ENCODE measurements at regions not wholly inside any gene's neighbourhood (a gene's known extent, or its start where the extent isn't known, plus 50 kb on each side); places are given as distances from the start of the nearest gene placed in this dataset.
"Not testable (repeated sequence)": the region's sequence is repeated elsewhere in the genome, so short reads cannot be mapped to it uniquely, and the experiment has no call there.

DNA sequence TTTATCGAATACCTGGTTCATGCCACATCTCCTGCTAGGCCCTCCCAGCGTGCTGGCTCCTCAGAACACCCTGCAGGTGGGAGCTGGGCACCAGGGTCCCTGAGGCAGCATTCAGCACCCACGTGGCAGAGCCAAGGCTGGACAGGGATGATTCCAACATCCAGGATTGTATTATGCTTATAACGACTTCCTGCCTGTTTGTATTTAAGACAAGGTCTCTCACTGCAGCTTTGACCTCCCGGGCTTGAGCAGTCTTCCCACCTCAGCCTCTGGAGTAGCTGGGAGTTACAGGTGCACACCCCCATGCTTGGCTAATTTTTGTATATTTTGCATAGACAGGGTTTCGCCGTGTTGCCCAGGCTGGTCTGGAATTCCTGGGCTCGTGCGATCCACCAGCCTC is 64.7 kb upstream of the WNT7B start:
- Histone ChIP-seq H3K27me3 (ENCODE audit: control insufficient read depth, insufficient read depth) (no peaks in the 10 kb centered on the region), H3K4me3 (ENCODE audit: low read length) (no peak overlapping the region), H3K4me1 (ENCODE audit: control insufficient read depth, insufficient read depth, low read length) (peaks cover 11% of the 10 kb centered on the region), H3K27ac (ENCODE audit: low read length) (peak overlapping the region; percentile 32), H3K9me3 (ENCODE audit: control insufficient read depth, low read length) (no peaks in the 10 kb centered on the region)
- intact Hi-C loops (cut with DNase I), result loop anchor here in 1 of 4 donors (5.0 kb wide), 1 partner anchor 36 kb away; no protein-coding TSS in a partner anchor
- DNase-seq (peak in 2 of 3 donors; percentile 24 to 43), ATAC-seq (no peak)
- 82% methylated on average over 9 of the region's 9 CpGs for WGBS

- peak in 2 of 3 donors; percentile 20 to 26 for DNase-seq
- peaks cover 14% of the 10 kb centered on the region for H3K4me1 ChIP-seq (ENCODE audit: control insufficient read depth, insufficient read depth, low read length)
- H3K4me3 ChIP-seq (ENCODE audit: low read length), result no peak overlapping the region
- no peak for ATAC-seq
- WGBS, result 63% methylated on average over 11 of the region's 11 CpGs
- intact Hi-C loops (cut with DNase I), result loop anchor here in 1 of 4 donors (5.0 kb wide), 1 partner anchor 35 kb away; no protein-coding TSS in a partner anchor
- H3K27me3 ChIP-seq (ENCODE audit: control insufficient read depth, insufficient read depth), result no peaks in the 10 kb centered on the region
- H3K9me3 ChIP-seq (ENCODE audit: control insufficient read depth, low read length), result no peaks in the 10 kb centered on the region
- peak overlapping the region; percentile 78 for H3K27ac ChIP-seq (ENCODE audit: low read length)
Measured at GRCh38 chr22:46042786-46043185, 65.8 kb upstream of the WNT7B start.

GRCh38 chr22:46043339-46043738 is 66.4 kb upstream of the WNT7B start:
- DNase-seq (peak in 2 of 3 donors; percentile 31 to 35), ATAC-seq (no peak)
- peak overlapping the region; percentile 61 for H3K4me3 ChIP-seq (ENCODE audit: low read length)
- H3K27me3 ChIP-seq (ENCODE audit: control insufficient read depth, insufficient read depth), result no peaks in the 10 kb centered on the region
- intact Hi-C loops (cut with DNase I), result loop anchor here in 1 of 4 donors (5.0 kb wide), 1 partner anchor 34 kb away; no protein-coding TSS in a partner anchor
- peaks cover 16% of the 10 kb centered on the region for H3K4me1 ChIP-seq (ENCODE audit: control insufficient read depth, insufficient read depth, low read length)
- peak overlapping the region; percentile 94 for H3K27ac ChIP-seq (ENCODE audit: low read length)
- H3K9me3 ChIP-seq (ENCODE audit: control insufficient read depth, low read length), result no peaks in the 10 kb centered on the region
- WGBS, result 60% methylated on average over 7 of the region's 7 CpGs

DNA sequence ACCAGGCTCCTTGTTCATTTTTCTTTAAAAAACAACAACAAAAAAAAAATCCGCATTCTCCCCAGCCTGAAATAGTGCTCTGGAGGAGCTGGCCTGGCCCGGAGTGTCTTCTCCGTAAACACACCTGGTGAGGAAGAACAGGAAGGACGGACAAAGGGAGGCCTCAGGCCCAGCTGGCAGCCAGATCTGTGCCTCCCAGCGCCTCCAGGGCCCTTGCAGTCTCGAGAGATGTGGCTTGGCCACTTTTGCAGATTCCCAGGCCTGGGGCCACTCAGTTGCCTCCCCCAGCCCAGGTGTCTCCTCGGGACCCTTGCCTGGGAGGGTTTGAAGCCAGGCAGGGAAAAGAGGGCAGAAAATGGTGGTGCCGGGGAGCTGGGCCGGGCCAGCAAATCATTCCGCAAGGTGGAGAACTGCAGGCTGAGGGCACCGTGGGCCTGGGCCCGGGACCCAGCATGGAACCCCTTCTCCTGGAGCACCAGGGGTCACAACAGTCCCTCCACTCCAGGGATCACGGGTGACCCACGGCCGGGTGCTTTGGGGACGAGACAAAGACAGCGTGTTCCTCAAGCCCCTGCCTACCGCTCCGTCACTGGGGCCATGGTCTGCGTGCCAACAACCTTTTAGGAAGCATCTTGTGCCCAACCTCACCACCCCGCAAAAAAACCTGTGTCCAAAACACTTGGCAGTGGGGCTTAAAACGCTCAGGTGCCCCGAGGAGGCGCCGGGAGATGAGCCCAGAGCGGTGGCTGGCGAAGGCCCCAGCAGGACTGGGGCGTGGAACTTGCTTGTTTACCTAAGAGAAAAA is 67.1 kb upstream of the WNT7B start:
- WGBS, result 13% methylated on average over 28 of the region's 28 CpGs
- H3K27me3 ChIP-seq (ENCODE audit: control insufficient read depth, insufficient read depth), result no peaks in the 10 kb centered on the region
- peak overlapping the region; percentile 94 for H3K27ac ChIP-seq (ENCODE audit: low read length)
- H3K4me1 ChIP-seq (ENCODE audit: control insufficient read depth, insufficient read depth, low read length), result peaks cover 16% of the 10 kb centered on the region
- intact Hi-C loops (cut with DNase I), result loop anchor here in 1 of 4 donors (5.0 kb wide), 1 partner anchor 33 kb away; no protein-coding TSS in a partner anchor
- ATAC-seq (peak; percentile 10 to 16), DNase-seq (peak in 2 of 3 donors; percentile 73 to 74)
- H3K4me3 ChIP-seq (ENCODE audit: low read length), result peak overlapping the region; percentile 61
- no peaks in the 10 kb centered on the region for H3K9me3 ChIP-seq (ENCODE audit: control insufficient read depth, low read length)

- H3K27me3 ChIP-seq (ENCODE audit: control insufficient read depth, insufficient read depth), result no peaks in the 10 kb centered on the region
- ATAC-seq (peak; percentile 30 to 31), DNase-seq (peak; percentile 54 to 84 (median 82))
- 2% methylated on average over 87 of the region's 87 CpGs for whole genome bisulfite sequencing
- H3K4me3 ChIP-seq (ENCODE audit: low read length), result peak overlapping the region; percentile 61
- no peaks in the 10 kb centered on the region for H3K9me3 ChIP-seq (ENCODE audit: control insufficient read depth, low read length)
- H3K27ac ChIP-seq (ENCODE audit: low read length), result peak overlapping the region; percentile 94
- intact Hi-C loops (cut with DNase I), result loop anchor here in 1 of 4 donors (5.0 kb wide), 1 partner anchor 32 kb away; no protein-coding TSS in a partner anchor
- peaks cover 16% of the 10 kb centered on the region for H3K4me1 ChIP-seq (ENCODE audit: control insufficient read depth, insufficient read depth, low read length)
Measured at GRCh38 chr22:46044621-46045458, 67.9 kb upstream of the WNT7B start.

- intact Hi-C loops (cut with DNase I), result no loop called here
- Histone ChIP-seq H3K27me3 (ENCODE audit: control insufficient read depth, insufficient read depth) (no peaks in the 10 kb centered on the region), H3K4me3 (ENCODE audit: low read length) (peak overlapping the region; percentile 61), H3K9me3 (ENCODE audit: control insufficient read depth, low read length) (no peaks in the 10 kb centered on the region), H3K4me1 (ENCODE audit: control insufficient read depth, insufficient read depth, low read length) (peaks cover 16% of the 10 kb centered on the region), H3K27ac (ENCODE audit: low read length) (peak overlapping the region; percentile 94)
- ATAC-seq (peak; percentile 66 to 69), DNase-seq (peak; percentile 64 to 80 (median 68))
- 25% methylated on average over 12 of the region's 12 CpGs for WGBS
Measured at GRCh38 chr22:46045459-46046298, 68.7 kb upstream of the WNT7B start.

DNA sequence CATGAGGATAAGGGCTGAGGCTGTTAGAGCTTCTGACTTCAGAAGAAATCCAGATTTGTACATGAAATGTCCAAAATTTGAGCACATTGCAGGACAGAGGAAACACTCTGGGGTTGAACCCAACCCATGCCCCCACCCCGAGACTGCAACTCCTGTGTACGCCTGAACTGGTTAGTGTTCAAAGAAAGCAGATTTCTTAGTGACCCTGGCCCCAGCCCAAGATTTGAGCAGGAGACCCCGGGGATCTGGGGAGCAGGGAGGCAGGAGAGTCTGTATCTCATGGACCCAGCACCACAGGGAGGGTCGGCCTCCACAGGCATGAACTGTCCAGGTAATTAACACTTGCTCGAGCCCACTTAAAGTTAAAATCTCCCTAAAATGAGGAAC is 69.3 kb upstream of the WNT7B start:
- intact Hi-C loops (cut with DNase I), result no loop called here
- peak in 1 of 3 donors; percentile 62 for DNase-seq
- Histone ChIP-seq H3K4me3 (ENCODE audit: low read length) (peak overlapping the region; percentile 61), H3K4me1 (ENCODE audit: control insufficient read depth, insufficient read depth, low read length) (peaks cover 20% of the 10 kb centered on the region), H3K27me3 (ENCODE audit: control insufficient read depth, insufficient read depth) (no peaks in the 10 kb centered on the region), H3K27ac (ENCODE audit: low read length) (peak overlapping the region; percentile 94), H3K9me3 (ENCODE audit: control insufficient read depth, low read length) (no peaks in the 10 kb centered on the region)
- 54% methylated on average over 5 of the region's 5 CpGs for WGBS
- no peak for ATAC-seq

- no peak overlapping the region for H3K4me3 ChIP-seq (ENCODE audit: low read length)
- WGBS, result 83% methylated on average over 13 of the region's 13 CpGs
- no peaks in the 10 kb centered on the region for H3K27me3 ChIP-seq (ENCODE audit: control insufficient read depth, insufficient read depth)
- H3K9me3 ChIP-seq (ENCODE audit: control insufficient read depth, low read length), result no peaks in the 10 kb centered on the region
- DNase-seq (peak in 2 of 3 donors; percentile 37 to 51), ATAC-seq (no peak)
- peaks cover 23% of the 10 kb centered on the region for H3K4me1 ChIP-seq (ENCODE audit: control insufficient read depth, insufficient read depth, low read length)
- peak overlapping the region; percentile 53 for H3K27ac ChIP-seq (ENCODE audit: low read length)
- intact Hi-C loops (cut with DNase I), result no loop called here
Measured at GRCh38 chr22:46047226-46047625, 70.3 kb upstream of the WNT7B start.

- no peak for ATAC-seq
- Histone ChIP-seq H3K4me3 (ENCODE audit: low read length) (no peak overlapping the region), H3K4me1 (ENCODE audit: control insufficient read depth, insufficient read depth, low read length) (peaks cover 26% of the 10 kb centered on the region), H3K9me3 (ENCODE audit: control insufficient read depth, low read length) (no peaks in the 10 kb centered on the region), H3K27ac (ENCODE audit: low read length) (peak overlapping the region; percentile 53), H3K27me3 (ENCODE audit: control insufficient read depth, insufficient read depth) (no peaks in the 10 kb centered on the region)
- intact Hi-C loops (cut with DNase I), result no loop called here
- DNase-seq, result peak in 2 of 3 donors; percentile 69 to 79
- WGBS, result 56% methylated on average over 14 of the region's 14 CpGs
Measured at GRCh38 chr22:46047841-46048595, 71.1 kb upstream of the WNT7B start.

DNA sequence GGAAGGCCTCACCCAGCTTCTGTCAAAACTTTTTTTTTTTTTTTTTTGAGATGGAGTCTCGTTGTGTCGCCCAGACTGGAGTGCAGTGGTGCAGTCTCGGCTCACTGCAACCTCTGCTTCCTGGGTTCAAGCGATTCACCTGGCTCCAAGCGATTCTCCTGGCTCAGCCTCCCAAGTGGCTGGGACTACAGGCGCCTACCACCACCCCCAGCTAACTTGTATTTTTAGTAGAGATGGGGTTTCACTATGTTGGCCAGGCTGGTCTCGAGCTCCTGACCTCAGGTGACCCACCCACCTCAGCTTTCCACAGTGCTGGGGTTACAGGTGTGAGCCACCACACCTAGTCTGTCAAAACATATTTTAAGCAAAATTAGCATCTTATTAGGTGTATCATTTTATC is 71.7 kb upstream of the WNT7B start:
- H3K4me3 ChIP-seq (ENCODE audit: low read length); H3K27ac ChIP-seq (ENCODE audit: low read length); ATAC-seq; H3K9me3 ChIP-seq (ENCODE audit: control insufficient read depth, low read length); H3K27me3 ChIP-seq (ENCODE audit: control insufficient read depth, insufficient read depth); intact Hi-C loops (cut with DNase I): not testable (repeated sequence)
- 77% methylated on average over 7 of the region's 7 CpGs for WGBS
- peaks cover 26% of the 10 kb centered on the region for H3K4me1 ChIP-seq (ENCODE audit: control insufficient read depth, insufficient read depth, low read length)
- DNase-seq, result peak in 1 of 3 donors; percentile 17
